GM23248 (cell line): ENCODE measurements at regions not wholly inside any gene's neighbourhood (a gene's known extent, or its start where the extent isn't known, plus 50 kb on each side); places are given as distances from the start of the nearest gene placed in this dataset.

ENCODE experiments used
- DNase-seq: peaks from one replicate; pipeline ENCODE4 v3.0.0-alpha.2; 2015
- H2AFZ ChIP-seq: fragments of 200-600 bp; sonication (generic); 2 replicates; pipeline ENCODE4 v1.6.1; 2016; ENCODE audit warnings: antibody characterized with exemption
- H3F3A ChIP-seq: fragments of 200-600 bp; sonication (generic); 2 replicates; pipeline ENCODE4 v1.6.1; 2016; ENCODE audit warnings: mild to moderate bottlenecking, antibody characterized with exemption, mixed run types; ENCODE audit not compliant: insufficient read depth
- H3K27ac ChIP-seq: fragments of 200-600 bp; sonication (generic); 2 replicates; pipeline ENCODE4 v1.5.1; 2016; ENCODE audit warnings: mild to moderate bottlenecking
- H3K27me3 ChIP-seq: fragments of 200-600 bp; sonication (generic); replicated peaks from 2 replicates; pipeline ENCODE4 v1.6.1; 2016; ENCODE audit warnings: mild to moderate bottlenecking; ENCODE audit not compliant: insufficient read depth
- H3K36me3 ChIP-seq: fragments of 200-600 bp; sonication (generic); 2 replicates; pipeline ENCODE4 v1.6.1; 2016; ENCODE audit warnings: low read depth, mild to moderate bottlenecking
- H3K4me1 ChIP-seq: fragments of 200-600 bp; sonication (generic); 2 replicates; pipeline ENCODE4 v1.6.1; 2016; ENCODE audit warnings: mild to moderate bottlenecking; ENCODE audit not compliant: insufficient read depth
- H3K4me2 ChIP-seq: fragments of 200-600 bp; sonication (generic); one replicate; pipeline ENCODE4 v1.6.1; 2016; ENCODE audit warnings: mild to moderate bottlenecking; ENCODE audit not compliant: unreplicated experiment
- H3K4me3 ChIP-seq: fragments of 200-600 bp; sonication (generic); 2 replicates; pipeline ENCODE4 v1.5.1; 2016; ENCODE audit warnings: mild to moderate bottlenecking
- H3K79me2 ChIP-seq: fragments of 200-600 bp; sonication (generic); 2 replicates; pipeline ENCODE4 v1.6.1; 2016; ENCODE audit warnings: mild to moderate bottlenecking; ENCODE audit not compliant: insufficient read depth
- H3K9ac ChIP-seq: fragments of 200-600 bp; sonication (generic); 2 replicates; pipeline ENCODE4 v1.6.1; 2016; ENCODE audit warnings: mild to moderate bottlenecking
- H3K9me2 ChIP-seq: fragments of 200-600 bp; sonication (generic); 2 replicates; pipeline ENCODE4 v1.6.1; 2016; ENCODE audit warnings: mixed run types, mild to moderate bottlenecking, moderate library complexity; ENCODE audit not compliant: insufficient read depth
- H3K9me3 ChIP-seq: fragments of 200-600 bp; sonication (generic); one replicate; pipeline ENCODE4 v1.6.1; 2017; ENCODE audit warnings: low read depth
- H4K20me1 ChIP-seq: fragments of 200-600 bp; sonication (generic); 2 replicates; pipeline ENCODE4 v1.6.0; 2016; ENCODE audit not compliant: insufficient read depth
- EZH2 ChIP-seq: fragments of 200-600 bp; sonication (generic); IDR thresholded peaks from 2 replicates; pipeline ENCODE4 v1.6.1; 2018; ENCODE audit warnings: antibody characterized with exemption, mild to moderate bottlenecking; ENCODE audit not compliant: insufficient read depth, poor library complexity, severe bottlenecking
- EZH2phosphoT487 ChIP-seq: fragments of 200-600 bp; sonication (generic); IDR thresholded peaks from 2 replicates; pipeline ENCODE4 v1.6.1; 2018; ENCODE audit warnings: antibody characterized with exemption, moderate library complexity, mild to moderate bottlenecking, low read depth; ENCODE audit not compliant: insufficient read depth
- WGBS, 2 experiments: methylation state at CpG; one replicate each; pipeline ENCODE4 v1.1.6; 2015 to 2017; ENCODE audit warnings: low lambda C conversion rate in 2 of 2, low coverage in 1 of 2; ENCODE audit errors: missing lambda C conversion rate in 2 of 2; 5-methylcytosine and 5-hydroxymethylcytosine counted together
- in situ Hi-C: fragments of 300-500 bp; cut with MboI; formaldehyde crosslinking; loops from 2 replicates; pipeline ENCODE4 v1.15.0; 2020

GRCh38 chr2:9113262-9113661, 93.3 kb upstream of the ASAP2 start:
- Histone ChIP-seq H2AFZ (no peak overlapping the region), H3K9me3 (no peaks in the 10 kb centered on the region), H3K27ac (no peak overlapping the region), H3K79me2 (no peaks in the 10 kb centered on the region), H3F3A (peaks cover 13% of the 10 kb centered on the region), H3K4me2 (no peak overlapping the region), H4K20me1 (no peaks in the 10 kb centered on the region), H3K9ac (no peak overlapping the region), H3K36me3 (no peaks in the 10 kb centered on the region), H3K9me2 (no peaks in the 10 kb centered on the region), H3K4me3 (no peak overlapping the region), H3K4me1 (peaks cover 17% of the 10 kb centered on the region), H3K27me3 (no peaks in the 10 kb centered on the region)
- no peak for TF ChIP-seq EZH2phosphoT487
- no peak for TF ChIP-seq EZH2
- no peak for DNase-seq
- 78 to 80% methylated on average over 6 of the region's 6 CpGs for WGBS, 2 experiments
- in situ Hi-C loops: no loop called here

GRCh38 chr2:9112079-9112721, 94.4 kb upstream of the ASAP2 start:
- Histone ChIP-seq H3K27me3 (no peaks in the 10 kb centered on the region), H3K9me3 (no peaks in the 10 kb centered on the region), H2AFZ (peak overlapping the region; percentile 62), H3F3A (peaks cover 13% of the 10 kb centered on the region), H3K36me3 (no peaks in the 10 kb centered on the region), H3K9ac (peak overlapping the region; percentile 50), H3K79me2 (no peaks in the 10 kb centered on the region), H3K9me2 (no peaks in the 10 kb centered on the region), H3K27ac (peak overlapping the region; percentile 80), H4K20me1 (no peaks in the 10 kb centered on the region), H3K4me2 (peak overlapping the region; percentile 50), H3K4me3 (no peak overlapping the region), H3K4me1 (peaks cover 17% of the 10 kb centered on the region)
- in situ Hi-C loops: no loop called here
- DNase-seq: peak; percentile 97
- no peak for TF ChIP-seq EZH2
- 14 to 16% methylated on average over 20 to 23 of the region's 23 CpGs for WGBS, 2 experiments

- H3K36me3 ChIP-seq: no peaks in the 10 kb centered on the region
- H3K4me1 ChIP-seq: peaks cover 17% of the 10 kb centered on the region
- H2AFZ ChIP-seq: no peak overlapping the region
- no peaks in the 10 kb centered on the region for H3K79me2 ChIP-seq
- H3K9me2 ChIP-seq: no peaks in the 10 kb centered on the region
- DNase-seq: peak; percentile 28
- H3K9me3 ChIP-seq: no peaks in the 10 kb centered on the region
- H3K4me3 ChIP-seq: no peak overlapping the region
- peak overlapping the region; percentile 80; the same call in 1 of the 2 replicates for H3K27ac ChIP-seq
- in situ Hi-C loops: no loop called here
- H3K9ac ChIP-seq: no peak overlapping the region
- peaks cover 13% of the 10 kb centered on the region for H3F3A ChIP-seq
- 95 to 97% methylated on average over 15 of the region's 15 CpGs for WGBS, 2 experiments
- no peaks in the 10 kb centered on the region for H4K20me1 ChIP-seq
- no peaks in the 10 kb centered on the region for H3K27me3 ChIP-seq
- H3K4me2 ChIP-seq: no peak overlapping the region
- TF ChIP-seq EZH2 (no peak), EZH2phosphoT487 (no peak)
These were observed 95.6 kb upstream of the ASAP2 start for GRCh38 chr2:9110893-9111569.

- Histone ChIP-seq H3K27ac (no peak overlapping the region), H3K4me1 (peaks cover 17% of the 10 kb centered on the region), H3K79me2 (no peaks in the 10 kb centered on the region), H2AFZ (no peak overlapping the region), H3F3A (peaks cover 13% of the 10 kb centered on the region), H3K9me2 (no peaks in the 10 kb centered on the region), H3K36me3 (no peaks in the 10 kb centered on the region), H3K9me3 (no peaks in the 10 kb centered on the region), H3K4me2 (no peak overlapping the region), H3K27me3 (no peaks in the 10 kb centered on the region), H3K4me3 (no peak overlapping the region), H4K20me1 (no peaks in the 10 kb centered on the region), H3K9ac (no peak overlapping the region)
- no peak for TF ChIP-seq EZH2phosphoT487
- no peak for TF ChIP-seq EZH2
- 84 to 91% methylated on average over 6 of the region's 6 CpGs for WGBS, 2 experiments
- DNase-seq: no peak
- in situ Hi-C loops: no loop called here
These were observed 96.2 kb upstream of the ASAP2 start for GRCh38 chr2:9110346-9110884.
